GM12874 (cell line): ENCODE measurements at regions not wholly inside any gene's neighbourhood (a gene's known extent, or its start where the extent isn't known, plus 50 kb on each side); places are given as distances from the start of the nearest gene placed in this dataset.

Source experiments
- CTCF ChIP-seq: IDR thresholded peaks from 2 replicates; pipeline ENCODE4 v1.5.1; 2011; ENCODE audit warnings: low read depth, mild to moderate bottlenecking, control low read depth, low read length, moderate library complexity; ENCODE audit not compliant: insufficient read depth

- no peak for TF ChIP-seq CTCF
These were observed 384.8 kb downstream of the MN1 start for GRCh38 chr22:27416511-27417420.

GRCh38 chr22:27417421-27417814 is 384.1 kb downstream of the MN1 start:
- no peak for TF ChIP-seq CTCF

DNA sequence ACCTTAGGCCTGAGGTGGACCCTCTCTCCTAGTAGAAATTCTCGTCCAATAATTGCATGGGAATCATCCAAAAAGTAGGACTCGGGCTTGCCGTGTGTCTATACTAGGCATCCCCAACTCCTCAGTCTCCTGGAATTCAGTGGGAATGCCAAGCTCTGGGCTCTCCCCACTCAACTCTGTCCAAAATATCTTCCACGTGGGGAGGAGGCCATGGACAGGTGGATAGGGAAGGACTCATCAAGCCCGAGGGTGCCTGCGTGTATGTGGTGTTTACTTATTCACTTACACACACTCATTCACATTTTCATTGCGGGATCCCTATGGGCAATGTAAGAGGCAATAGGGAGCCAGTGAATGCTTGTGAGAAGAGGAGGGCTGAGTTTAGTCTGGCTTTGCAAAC is 383.3 kb downstream of the MN1 start:
- TF ChIP-seq CTCF, result no peak

DNA sequence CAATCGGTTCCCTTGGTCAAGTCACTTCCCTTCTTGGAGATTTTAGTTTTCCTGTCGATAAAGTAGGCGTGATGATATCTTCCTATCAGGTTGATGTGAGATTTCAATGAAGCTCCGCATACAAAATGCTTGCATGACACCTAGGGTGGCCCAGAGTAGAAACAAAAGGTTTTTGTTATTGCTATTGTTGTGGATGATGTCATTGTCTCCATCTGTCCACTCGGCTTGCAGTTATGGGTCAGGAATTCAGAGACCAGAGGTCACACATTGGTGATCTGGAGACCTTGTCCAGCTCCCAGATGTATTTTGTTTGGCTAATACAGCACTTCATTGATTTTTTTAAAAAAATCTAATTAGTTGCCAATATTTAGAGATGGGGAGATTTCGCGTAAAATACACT is 382.1 kb downstream of the MN1 start:
- no peak for TF ChIP-seq CTCF

DNA sequence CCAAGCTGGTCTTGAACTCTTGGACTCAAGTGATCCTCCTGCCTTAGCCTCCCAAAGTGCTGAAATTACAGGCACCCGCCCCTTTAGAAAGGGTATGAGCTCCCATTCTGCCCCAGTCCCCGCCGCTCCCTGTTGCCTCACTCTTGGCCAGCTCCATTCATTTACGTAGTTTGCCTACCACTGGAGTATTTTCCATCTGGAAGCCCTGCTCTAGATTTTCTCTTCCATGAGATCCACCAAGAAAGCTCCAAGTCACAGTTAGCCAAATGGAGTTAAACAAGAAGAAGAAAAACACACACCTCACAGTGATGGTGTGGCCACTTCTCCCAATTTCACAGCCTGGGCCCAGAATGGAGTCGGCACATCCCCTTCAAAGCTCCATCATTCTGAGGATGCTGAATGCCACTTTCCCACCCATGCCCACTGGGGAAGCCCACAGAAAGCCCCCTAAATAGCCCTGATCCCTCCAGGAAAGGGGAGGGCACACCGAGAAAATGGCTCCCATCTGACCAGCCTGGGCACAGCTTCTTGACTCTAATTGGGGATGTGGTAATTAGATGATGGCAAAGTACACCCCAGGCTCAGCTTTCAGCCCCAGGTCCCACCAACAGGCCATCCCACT is 381.2 kb downstream of the MN1 start:
- no peak for TF ChIP-seq CTCF

DNA sequence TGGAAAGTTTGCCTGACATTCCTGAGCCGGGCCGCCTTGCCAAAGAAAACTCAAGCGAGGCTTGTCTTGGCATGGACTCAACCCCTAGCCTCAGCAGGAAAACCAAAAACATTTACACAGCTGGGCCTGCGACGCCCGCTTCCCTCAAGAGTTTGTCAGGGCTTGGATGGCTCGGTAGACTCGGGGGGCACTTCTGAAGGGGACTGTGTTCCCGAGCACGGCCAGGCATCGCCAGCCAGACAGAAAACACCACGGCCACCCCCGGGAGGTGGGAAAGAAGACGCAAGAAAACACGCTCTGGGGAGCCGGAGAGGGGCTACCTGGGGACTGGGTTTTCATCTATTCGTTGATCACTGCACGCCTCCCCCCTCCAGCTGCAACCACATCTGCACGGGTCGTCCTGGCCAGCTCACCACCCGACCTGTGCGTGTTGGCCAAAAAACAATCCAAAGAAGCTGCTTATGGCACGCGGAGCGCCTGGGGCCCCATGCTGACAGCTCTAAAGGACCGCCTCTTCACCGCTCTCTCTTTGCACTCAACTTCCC is 380.7 kb downstream of the MN1 start:
- TF ChIP-seq CTCF, result no peak

- TF ChIP-seq CTCF, result no peak
These were observed 379.1 kb downstream of the MN1 start for GRCh38 chr22:27422442-27422841.
